Common myeloid progenitor, CD34-positive (primary cell): ENCODE measurements at regions not wholly inside any gene's neighbourhood (a gene's known extent, or its start where the extent isn't known, plus 50 kb on each side); places are given as distances from the start of the nearest gene placed in this dataset.
A peak's percentile ranks its signal among the peaks of the same experiment; 100 is the strongest.

Experiments used
- CTCF ChIA-PET: fragments of 350-600 bp; sonication (Branson Sonifier 250); formaldehyde crosslinking; loops from one replicate; lab custom pipeline; 2021; ENCODE audit warnings: antibody characterized with exemption; lab: Charles Lee
- POLR2A ChIA-PET: fragments of 350-600 bp; sonication (Branson Sonifier 250); formaldehyde crosslinking; loops from one replicate; lab custom pipeline; 2021; ENCODE audit warnings: antibody characterized with exemption; lab: Charles Lee
- DNase-seq, 3 donors: peaks; one replicate each; pipeline versions ENCODE4 v3.0.0 to v3.0.0-alpha.2; 2013
- H3K27ac ChIP-seq, 2 experiments: 1 replicate in 1 of 2; 2 replicates in 1 of 2; pipeline ENCODE4 v1.7.0; 2013; ENCODE audit warnings: inconsistent platforms in 2 of 2, low read length in 2 of 2, mild to moderate bottlenecking in 2 of 2, low read depth in 1 of 2, moderate library complexity in 1 of 2; ENCODE audit not compliant: severe bottlenecking in 2 of 2, insufficient read depth in 1 of 2, poor library complexity in 1 of 2
- H3K27me3 ChIP-seq, 5 experiments: replicated peaks in 2 of 5; 1 replicate in 3 of 5; 2 replicates in 2 of 5; pipeline versions ENCODE4 v1.6.1 to v1.7.0; 2013; ENCODE audit warnings: low read length in 4 of 5, mild to moderate bottlenecking in 2 of 5, moderate library complexity in 2 of 5, inconsistent platforms in 1 of 5; ENCODE audit not compliant: insufficient read depth in 5 of 5, control insufficient read depth in 4 of 5
- H3K36me3 ChIP-seq, 4 experiments: 1 replicate in 2 of 4; 2 replicates in 2 of 4; pipeline versions ENCODE4 v1.6.1 to v1.7.0; 2013; ENCODE audit warnings: low read length in 3 of 4, control low read depth in 1 of 4, mild to moderate bottlenecking in 1 of 4; ENCODE audit not compliant: control insufficient read depth in 4 of 4, insufficient read depth in 4 of 4
- H3K4me1 ChIP-seq, 4 experiments: 1 replicate in 3 of 4; 2 replicates in 1 of 4; pipeline versions ENCODE4 v1.6.1 to v1.7.1; 2013; ENCODE audit warnings: low read length in 3 of 4, mild to moderate bottlenecking in 3 of 4, control low read depth in 1 of 4, inconsistent platforms in 1 of 4, moderate library complexity in 1 of 4; ENCODE audit not compliant: control insufficient read depth in 4 of 4, insufficient read depth in 4 of 4; ENCODE audit errors: control extremely low read depth in 1 of 4
- H3K4me3 ChIP-seq, 7 experiments: 1 replicate in 4 of 7; 2 replicates in 3 of 7; pipeline versions ENCODE4 v1.5.1 to v1.7.0; 2013; ENCODE audit warnings: mild to moderate bottlenecking in 7 of 7, low read length in 6 of 7, moderate library complexity in 6 of 7, inconsistent platforms in 2 of 7, low read depth in 2 of 7, control low read depth in 1 of 7; ENCODE audit not compliant: insufficient read depth in 4 of 7, control insufficient read depth in 1 of 7; ENCODE audit errors: extremely low read depth in 1 of 7
- H3K9me3 ChIP-seq, 5 experiments: 1 replicate in 4 of 5; 2 replicates in 1 of 5; pipeline versions ENCODE4 v1.6.1 to v1.7.1; 2013; ENCODE audit warnings: low read length in 4 of 5, mild to moderate bottlenecking in 2 of 5, inconsistent platforms in 1 of 5, low read depth in 1 of 5, moderate library complexity in 1 of 5; ENCODE audit not compliant: control insufficient read depth in 4 of 5, insufficient read depth in 2 of 5; ENCODE audit errors: control extremely low read depth in 1 of 5
- WGBS: methylation state at CpG from one replicate; pipeline ENCODE4 v1.1.5; 2013; ENCODE audit not compliant: insufficient coverage; 5-methylcytosine and 5-hydroxymethylcytosine counted together

DNA sequence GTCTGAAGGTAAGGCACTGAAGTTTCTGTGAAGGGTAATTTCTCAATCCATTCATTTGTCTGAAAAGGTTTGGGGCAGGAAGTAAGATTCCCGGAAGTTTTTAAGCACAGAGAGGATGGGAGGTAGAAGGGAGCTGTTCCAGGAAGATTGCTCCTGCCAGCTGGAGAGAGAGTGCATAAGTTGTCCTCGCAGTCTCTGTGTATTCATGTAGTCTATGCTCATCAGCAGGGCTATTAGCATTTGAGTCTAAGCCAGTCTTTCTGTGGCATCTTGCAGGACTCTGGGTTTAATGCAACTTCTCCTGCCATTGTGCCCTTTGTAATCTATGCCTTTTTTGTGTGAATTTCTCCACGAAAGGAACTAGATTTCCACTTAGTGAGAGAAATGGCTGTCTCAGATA, 140.8 kb upstream of the FGGY start:
- POLR2A ChIA-PET = no interaction called here
- Histone ChIP-seq H3K27ac (no peak overlapping the region), H3K36me3 (no peaks in the 10 kb centered on the region), H3K9me3 (peaks cover 0 to 12% (median 4%) of the 10 kb centered on the region in 5 experiments), H3K4me3 (no peak overlapping the region), H3K27me3 (no peaks in the 10 kb centered on the region), H3K4me1 (peaks cover 0 to 4% (median 3%) of the 10 kb centered on the region in 4 experiments)
- CTCF ChIA-PET = interaction anchor here (1.0 kb wide), 1 partner anchor 9 kb away, joined by 3 read pairs; no protein-coding TSS in a partner anchor
- WGBS = 50% methylated on average over 2 of the region's 3 CpGs
- DNase-seq = no peak

DNA sequence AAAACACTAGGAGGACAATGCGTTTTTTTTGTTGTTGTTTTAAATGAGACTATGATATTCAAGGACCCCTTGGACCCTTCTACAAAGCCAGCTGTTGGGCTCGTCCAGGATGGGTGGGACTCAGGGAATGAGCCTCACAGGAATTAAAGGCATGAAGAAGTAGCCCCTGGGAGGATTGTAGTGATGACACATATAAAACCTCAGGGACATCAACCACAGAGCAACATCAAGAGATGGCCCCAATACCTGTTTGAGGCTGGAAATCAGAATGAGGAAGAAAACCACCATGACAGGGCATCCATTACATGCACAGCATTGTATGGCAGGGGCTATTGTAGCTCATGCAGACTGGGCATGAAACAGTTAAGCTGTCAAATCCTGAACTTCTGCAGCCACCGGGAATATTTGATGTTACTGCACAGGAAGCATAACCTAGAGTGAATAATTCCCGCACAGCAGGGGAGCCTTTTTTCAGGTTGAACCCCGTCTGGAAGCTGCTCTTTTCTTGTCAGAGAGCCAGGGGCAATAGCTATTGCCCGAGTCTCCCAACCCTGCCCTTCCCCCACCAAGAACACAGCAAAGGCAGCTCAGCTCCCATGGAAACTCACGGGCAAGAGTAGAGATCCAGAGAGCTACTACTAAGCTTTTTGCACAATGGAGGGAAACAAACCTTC, 140.2 kb upstream of the FGGY start:
- Histone ChIP-seq H3K27ac (no peak overlapping the region), H3K4me1 (no peaks in the 10 kb centered on the region), H3K9me3 (peaks cover 0 to 12% (median 4%) of the 10 kb centered on the region in 5 experiments), H3K27me3 (no peaks in the 10 kb centered on the region), H3K4me3 (no peak overlapping the region), H3K36me3 (no peaks in the 10 kb centered on the region)
- WGBS = 76% methylated on average over 6 of the region's 7 CpGs
- peak in 1 of 3 donors; percentile 20 for DNase-seq
- ChIA-PET POLR2A (interaction anchor here (0.6 kb wide), 1 partner anchor 340 kb away, joined by 3 read pairs; no protein-coding TSS in a partner anchor), CTCF (interaction anchor here (1.0 kb wide), 1 partner anchor 8 kb away, joined by 3 read pairs; no protein-coding TSS in a partner anchor)

DNA sequence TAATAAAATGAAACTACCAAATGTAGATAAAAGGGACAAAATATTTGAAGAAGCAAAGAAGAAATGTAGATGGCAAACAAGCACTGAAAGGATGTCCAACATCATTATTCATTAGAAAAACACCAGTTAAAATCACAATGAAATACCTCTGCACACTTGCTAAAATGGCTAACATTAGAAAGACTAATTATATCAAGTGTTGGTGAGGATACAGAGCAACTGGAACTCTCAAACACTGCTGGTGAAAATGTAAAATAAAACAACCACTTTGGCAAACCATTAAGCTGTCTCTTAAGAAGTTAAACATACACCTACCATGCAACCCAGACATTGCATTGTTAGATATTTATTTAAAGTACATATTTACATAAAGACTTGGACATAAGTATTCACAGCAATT, 138.6 kb upstream of the FGGY start:
- DNase-seq = no peak
- Histone ChIP-seq H3K27ac (no peak overlapping the region), H3K27me3 (no peaks in the 10 kb centered on the region), H3K9me3 (peaks cover 0 to 12% (median 4%) of the 10 kb centered on the region in 5 experiments), H3K4me1 (peaks cover 0 to under 1% (median under 1%) of the 10 kb centered on the region in 4 experiments), H3K4me3 (no peak overlapping the region), H3K36me3 (no peaks in the 10 kb centered on the region)
- ChIA-PET CTCF (interaction anchor here (0.6 kb wide), 1 partner anchor 28 kb away, joined by 3 read pairs; no protein-coding TSS in a partner anchor), POLR2A (no interaction called here)

DNA sequence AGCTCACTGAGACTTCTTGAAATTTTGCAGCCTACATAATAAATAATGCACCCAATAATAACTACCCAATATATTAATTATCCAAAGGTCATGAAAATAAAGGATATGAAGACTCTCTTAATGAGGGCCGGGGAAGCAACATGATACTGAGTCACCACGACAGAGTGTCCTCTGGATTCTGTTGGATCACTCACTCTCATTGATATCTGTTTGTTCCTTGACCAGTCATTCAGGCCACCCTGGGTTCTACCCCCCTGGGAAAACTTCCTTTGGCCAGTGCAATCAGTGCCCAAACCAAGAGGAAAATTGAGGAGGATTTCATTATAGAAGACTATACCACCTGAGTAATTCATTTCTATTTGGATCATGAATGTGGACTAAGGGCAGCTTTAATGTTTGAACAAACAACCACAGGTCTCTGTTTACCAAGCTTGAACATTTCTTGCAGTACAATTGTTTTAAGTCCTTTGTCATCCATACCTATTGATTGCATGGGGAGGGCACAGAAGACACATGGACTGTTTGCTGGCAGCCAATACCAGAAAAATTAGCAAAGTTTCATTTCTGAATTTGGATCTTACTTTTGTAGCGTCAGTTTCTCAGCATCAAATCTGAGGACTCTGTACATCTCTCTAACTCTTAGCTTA, 137.2 kb upstream of the FGGY start:
- 67% methylated on average over 3 of the region's 3 CpGs for WGBS
- no peak overlapping the region for H3K4me3 ChIP-seq
- CTCF ChIA-PET = interaction anchor here (1.1 kb wide), 1 partner anchor 17 kb away, joined by 3 read pairs; no protein-coding TSS in a partner anchor
- H3K9me3 ChIP-seq = peaks cover 0 to 12% (median 4%) of the 10 kb centered on the region in 5 experiments
- peaks cover 0 to 10% (median 6%) of the 10 kb centered on the region in 4 experiments for H3K4me1 ChIP-seq
- POLR2A ChIA-PET = no interaction called here
- no peaks in the 10 kb centered on the region for H3K36me3 ChIP-seq
- DNase-seq = no peak
- no peak overlapping the region for H3K27ac ChIP-seq
- H3K27me3 ChIP-seq = no peaks in the 10 kb centered on the region

DNA sequence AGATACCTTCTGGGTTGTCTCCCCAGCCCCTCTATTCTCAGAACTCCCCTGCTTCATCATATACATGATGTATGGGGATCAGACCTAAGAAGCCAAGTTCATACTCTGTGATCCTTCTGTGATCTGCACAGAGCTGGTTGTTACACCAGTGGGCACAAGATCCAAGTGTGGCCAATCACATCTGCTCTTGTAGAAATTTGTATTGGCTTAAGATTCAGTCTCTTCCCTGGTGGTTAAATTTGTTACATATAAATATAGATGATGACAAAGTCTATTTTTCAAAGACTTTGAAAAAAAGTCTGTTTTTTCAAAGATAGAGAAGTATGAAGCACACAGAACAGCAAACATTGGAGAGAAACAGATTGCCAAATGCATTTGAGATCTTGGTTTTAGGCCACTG, 135.8 kb upstream of the FGGY start:
- H3K4me3 ChIP-seq = no peak overlapping the region
- H3K9me3 ChIP-seq = peaks cover 0 to 12% (median 4%) of the 10 kb centered on the region in 5 experiments
- H3K27me3 ChIP-seq = no peaks in the 10 kb centered on the region
- no peak overlapping the region for H3K27ac ChIP-seq
- H3K4me1 ChIP-seq = peaks cover 0 to 10% (median 6%) of the 10 kb centered on the region in 4 experiments
- POLR2A ChIA-PET = no interaction called here
- no peak for DNase-seq
- no peaks in the 10 kb centered on the region for H3K36me3 ChIP-seq
- CTCF ChIA-PET = interaction anchor here (1.0 kb wide), 1 partner anchor 537 kb away, joined by 3 read pairs; no protein-coding TSS in a partner anchor

DNA sequence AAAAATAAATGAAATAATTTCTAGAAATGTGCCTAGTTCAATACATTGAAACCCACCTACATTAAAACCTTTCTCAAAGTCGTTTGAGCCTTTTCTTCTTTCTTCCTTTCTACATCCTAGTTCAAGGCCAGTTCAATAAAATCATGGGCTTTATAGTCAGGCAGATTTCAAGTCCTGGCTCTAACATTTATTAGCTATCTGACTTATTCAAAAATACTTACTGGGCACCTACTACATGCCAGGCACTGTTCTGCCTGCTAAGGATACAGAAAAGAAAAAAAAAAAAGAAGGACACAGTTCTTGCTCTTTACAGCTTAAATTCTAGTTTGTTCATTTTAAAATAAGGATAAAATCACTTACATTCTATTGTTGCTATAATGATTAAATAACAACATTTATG, 134.2 kb upstream of the FGGY start:
- no peaks in the 10 kb centered on the region for H3K36me3 ChIP-seq
- H3K4me3 ChIP-seq = no peak overlapping the region
- H3K27me3 ChIP-seq = no peaks in the 10 kb centered on the region
- H3K4me1 ChIP-seq = peaks cover 0 to 10% (median 6%) of the 10 kb centered on the region in 4 experiments
- CTCF ChIA-PET = no interaction called here
- 100% methylated on average over 1 of the region's 1 CpG for WGBS
- H3K9me3 ChIP-seq = peaks cover 0 to 14% (median 4%) of the 10 kb centered on the region in 5 experiments
- no peak for DNase-seq
- no peak overlapping the region for H3K27ac ChIP-seq
- POLR2A ChIA-PET = no interaction called here
